HG03196 (cell line): ENCODE measurements at regions not wholly inside any gene's neighbourhood (a gene's known extent, or its start where the extent isn't known, plus 50 kb on each side); places are given as distances from the start of the nearest gene placed in this dataset.

Experiments used
- ATAC-seq: cut with Tn5 transposase; IDR thresholded peaks from one replicate; pipeline ENCODE4 v1.9.1; 2021; ENCODE audit not compliant: unreplicated experiment

DNA sequence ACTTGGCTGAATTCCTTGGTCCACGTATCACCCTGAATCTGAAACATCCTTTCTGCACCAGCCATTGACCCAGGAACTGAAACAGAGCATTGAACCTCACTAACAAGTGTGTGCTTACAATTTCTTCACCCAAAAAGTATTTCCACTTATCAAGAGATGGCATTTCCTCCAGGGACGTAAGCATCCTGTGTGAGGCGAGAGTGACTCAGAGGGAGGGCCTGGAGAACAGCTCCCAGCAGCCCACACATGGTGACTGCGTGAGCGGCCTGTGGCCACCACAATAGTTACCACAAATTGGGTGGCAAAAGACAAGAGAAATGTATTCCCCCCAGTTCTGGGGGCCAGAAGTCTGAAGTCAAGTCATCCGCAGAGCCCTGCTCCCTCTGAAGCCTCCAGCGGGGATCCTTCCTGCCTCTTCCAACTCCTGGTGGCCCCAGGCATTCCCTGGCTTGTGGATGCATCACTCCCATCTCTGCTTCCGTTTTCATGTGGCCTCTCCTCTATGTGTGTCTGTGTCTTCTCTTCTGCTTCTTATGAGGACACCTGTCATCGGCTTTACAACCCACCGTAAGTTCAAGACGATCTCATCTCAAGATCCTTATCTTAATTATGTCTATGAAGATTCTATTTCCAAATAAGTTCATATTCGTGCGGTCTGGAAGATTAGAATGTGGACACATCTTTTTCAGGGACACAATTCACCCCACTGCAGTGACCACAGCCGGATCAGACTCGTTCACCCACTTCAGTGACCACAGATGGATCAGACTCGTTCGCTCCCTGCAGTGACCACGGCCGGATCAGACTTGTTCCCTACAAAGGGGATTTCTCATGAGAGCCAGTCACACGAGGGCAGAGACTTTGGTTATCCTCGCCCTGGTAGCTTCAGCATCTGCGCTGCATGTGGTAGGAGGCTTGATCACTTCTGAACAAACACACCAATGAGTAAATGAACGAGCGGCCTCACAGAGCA, 122.6 kb upstream of the FOXF1 start:
- ATAC-seq, result no peak

DNA sequence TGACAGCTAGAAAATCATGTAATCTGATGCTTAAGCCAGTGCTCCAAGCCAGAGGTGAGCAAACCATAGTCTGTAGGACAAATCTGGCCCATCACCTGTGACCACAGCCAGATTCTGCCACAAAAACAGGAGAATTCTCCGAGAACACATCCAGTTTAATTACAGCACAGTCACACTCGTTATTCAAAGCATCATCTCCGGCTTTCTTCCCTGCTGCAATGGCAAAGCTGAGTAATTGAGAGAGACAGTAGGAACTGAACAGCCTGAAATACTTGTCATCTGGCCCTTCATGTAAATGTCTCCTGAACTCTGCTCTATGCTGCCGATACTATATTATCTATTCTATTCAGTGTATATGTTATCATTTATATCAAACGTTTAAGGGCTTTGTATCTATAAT, 121.4 kb upstream of the FOXF1 start:
- no peak for ATAC-seq

DNA sequence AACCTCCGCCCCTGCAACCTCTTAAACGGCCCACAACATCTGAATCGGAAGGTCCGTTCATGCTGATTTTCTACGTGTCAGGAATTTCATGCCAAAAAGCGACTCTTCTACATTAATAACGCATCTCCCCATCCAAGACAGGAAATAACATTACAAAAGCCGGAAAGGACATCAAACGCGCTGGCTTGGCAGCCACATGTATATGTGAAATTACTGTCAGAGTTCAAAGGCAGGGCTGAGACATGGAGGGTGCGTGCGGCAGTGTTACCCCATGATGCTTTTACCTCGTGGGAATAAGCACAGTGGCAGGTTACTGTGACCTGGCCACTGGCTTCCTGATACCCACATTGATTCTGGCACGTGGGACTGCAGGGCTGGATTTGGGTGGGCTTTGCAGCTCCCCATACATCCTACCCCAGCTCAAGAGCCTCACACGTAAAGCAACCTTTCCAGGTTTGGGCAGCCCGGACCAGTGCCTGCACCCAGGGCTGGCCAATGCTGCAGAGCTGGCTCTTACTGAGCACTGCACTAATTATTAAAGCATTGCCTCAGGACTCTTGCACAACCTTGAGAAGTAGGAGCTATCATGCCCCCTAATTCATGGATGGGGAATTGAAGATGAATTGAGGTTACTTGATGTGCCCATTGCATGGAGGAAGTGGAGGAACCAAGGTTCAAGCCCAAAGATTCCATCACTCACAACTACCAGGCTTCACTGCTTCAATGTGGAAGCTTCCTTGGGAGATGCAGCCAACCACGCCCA, 120.6 kb upstream of the FOXF1 start:
- ATAC-seq, result no peak

DNA sequence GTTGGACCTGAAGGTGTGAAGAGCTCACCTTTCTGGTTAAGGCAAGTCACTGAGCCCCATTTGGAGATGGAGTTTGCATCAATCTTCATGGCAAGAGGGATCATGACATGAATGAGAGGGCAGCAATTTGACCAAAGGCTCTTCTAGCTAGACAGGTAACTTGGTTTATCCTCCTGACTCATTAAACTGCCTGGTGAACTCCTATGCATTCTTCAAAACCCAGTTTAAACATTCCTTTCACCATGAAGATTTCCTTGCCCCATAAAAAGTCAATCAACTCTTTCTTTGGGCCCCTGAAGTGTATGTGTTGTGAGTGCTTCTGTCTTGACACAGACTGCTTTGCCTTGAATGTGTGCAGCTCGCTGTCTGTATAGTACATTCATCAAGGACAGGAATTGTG, 120.0 kb upstream of the FOXF1 start:
- ATAC-seq, result no peak

DNA sequence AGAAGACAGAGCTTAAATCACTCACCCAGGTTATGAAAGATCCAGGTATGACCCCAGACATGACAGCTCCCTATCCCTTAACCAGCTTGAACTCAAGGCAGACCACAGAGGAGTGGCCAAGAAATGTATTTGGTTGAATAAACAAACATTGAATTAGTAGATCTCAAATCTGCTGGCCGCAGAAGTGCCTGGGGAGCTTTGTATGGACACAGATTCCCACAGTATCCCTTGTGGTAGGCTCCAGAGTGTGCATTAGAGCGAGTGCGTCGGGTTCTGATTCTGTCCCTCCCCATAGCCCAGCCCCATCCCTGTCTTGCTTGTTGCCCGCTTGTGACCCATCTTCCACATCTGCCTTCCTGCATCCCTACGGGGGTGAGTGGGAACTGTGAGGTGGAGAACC, 118.8 kb upstream of the FOXF1 start:
- no peak for ATAC-seq

DNA sequence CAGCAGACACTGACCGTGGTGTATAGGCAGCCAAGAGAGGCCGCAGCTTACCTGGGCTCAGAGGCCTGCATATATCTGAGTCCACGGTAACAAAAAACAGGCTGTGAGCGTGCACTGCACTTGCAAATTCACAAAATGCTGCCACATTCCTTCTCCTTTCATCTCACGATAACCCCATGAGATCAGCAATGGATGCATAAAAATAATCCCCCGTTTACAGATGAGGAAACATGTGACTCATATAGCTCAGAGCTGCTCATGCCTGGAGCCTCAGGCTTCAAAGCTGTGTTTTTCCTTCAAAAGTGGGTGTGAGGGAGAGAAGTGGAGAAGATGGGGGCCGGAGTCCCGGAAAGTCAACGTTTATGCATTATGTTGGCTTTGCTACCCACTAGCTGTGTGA, 118.3 kb upstream of the FOXF1 start:
- no peak for ATAC-seq

DNA sequence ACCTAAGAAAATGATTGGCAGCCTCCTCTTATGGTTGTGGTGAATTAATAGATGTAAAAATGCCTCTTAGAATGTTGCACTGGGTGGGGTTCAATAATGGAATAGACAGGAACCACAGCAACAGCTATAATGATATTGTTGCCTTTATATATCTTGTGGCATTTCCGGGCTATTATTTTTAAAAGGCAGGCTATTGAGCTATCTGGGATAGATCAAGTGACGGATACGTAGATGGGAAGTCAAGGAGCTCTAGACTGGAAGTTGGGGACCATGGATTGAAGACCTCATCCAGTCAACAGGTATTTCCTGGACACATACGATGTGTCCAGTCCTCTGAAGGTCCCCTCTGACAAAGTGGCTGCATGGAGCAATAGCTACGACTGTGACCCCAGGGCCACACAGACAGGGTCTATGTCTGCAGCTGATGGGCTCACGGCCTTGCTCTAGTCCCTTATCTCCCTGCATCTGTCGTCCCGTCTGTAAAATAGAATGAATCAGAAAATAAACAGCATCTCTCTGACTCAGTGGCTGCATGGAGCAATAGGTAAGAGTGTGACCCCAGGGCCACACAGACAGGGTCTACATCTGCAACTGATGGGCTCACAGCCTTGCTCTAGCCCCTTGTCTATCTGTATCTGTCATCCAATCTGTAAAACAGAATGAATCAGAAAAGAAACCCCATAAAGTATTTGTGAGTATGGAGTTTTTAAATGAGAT, 117.7 kb upstream of the FOXF1 start:
- no peak for ATAC-seq

DNA sequence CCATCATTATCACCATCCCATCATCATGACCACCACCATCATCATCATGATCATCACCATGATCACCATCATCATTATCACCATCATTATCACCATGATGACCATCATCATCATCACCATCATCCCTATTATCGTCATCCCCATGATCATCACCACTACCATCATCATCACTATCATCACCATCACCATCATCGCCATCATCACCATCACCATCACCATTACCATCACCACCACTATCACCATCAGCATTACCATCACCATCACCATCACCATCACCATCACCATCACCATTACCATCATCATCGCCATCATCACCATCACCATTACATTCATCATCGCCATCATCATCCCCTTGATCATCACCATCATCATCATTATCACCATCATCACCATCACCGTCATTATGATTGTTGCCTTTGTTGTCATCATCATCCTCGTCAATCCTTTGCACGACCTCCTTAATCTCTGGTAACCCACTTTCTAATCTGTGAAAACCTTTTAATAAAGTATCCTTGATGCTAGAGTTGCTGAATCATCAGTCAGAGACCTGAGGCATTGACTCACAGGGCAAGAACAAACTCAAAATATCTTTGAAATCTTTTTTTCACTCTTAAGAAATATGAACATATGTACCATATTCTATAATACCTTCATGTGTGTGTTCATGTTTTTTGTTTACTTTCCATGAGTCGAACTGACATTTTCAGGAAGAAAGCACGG, 116.3 kb upstream of the FOXF1 start:
- ATAC-seq, result no peak

DNA sequence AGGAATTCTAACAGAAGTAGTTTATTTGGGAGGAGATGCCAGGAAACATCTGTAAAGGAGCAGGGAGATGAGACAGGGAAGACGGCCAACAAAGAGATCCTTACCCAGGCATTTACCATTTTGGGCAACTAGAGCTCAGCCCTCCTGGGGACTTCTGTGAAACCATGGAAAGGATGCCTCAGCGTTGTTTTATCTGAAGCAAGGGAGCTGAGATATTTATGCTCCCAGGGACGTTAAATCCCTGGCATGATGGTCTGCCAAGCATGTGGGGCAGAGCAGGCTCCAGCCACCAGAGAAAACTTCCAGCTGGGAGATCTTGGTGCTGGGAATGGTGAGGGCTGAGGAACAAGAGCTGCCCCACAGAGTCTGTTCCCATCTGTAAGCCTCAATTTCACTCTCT, 114.8 kb upstream of the FOXF1 start:
- ATAC-seq, result no peak

DNA sequence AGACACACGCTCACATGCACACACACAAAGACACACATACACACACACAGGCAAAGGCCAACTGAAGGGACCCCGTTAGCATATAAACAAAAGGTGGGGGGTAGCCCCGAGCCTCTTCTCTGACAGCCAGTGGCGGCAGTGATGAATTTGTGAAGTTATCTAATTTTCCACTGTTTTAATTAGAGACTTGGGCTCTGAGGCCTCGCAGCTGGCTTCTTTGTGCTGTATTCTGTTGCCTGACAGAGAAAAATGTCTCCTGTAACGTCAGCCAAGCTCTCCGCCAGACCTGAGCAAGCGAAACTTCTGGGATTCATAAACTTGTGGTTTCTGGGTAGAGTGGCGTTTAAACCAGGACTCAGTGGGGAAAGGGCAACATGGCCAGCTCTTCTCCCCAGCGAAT, 113.9 kb upstream of the FOXF1 start:
- no peak for ATAC-seq

DNA sequence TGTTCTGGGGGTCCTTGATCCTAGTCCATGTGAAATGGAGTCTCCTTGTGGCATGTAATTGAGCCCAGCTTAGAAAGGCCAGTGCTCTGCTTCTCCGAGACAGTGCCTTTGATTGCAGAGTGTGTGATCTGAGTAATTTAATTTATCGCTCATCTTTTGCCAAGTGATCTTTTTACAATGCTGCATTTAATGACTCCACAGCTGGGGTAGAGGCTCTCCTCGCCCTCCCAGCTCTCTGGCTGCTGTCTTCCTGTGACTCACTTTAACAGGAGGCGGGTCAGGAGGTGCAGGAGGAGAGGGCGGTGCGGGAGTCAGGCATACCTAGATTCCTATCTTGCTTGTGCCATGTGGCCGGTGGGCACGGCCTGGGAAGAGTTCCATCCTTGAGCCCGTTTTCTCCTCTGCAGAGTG, 113.4 kb upstream of the FOXF1 start:
- no peak for ATAC-seq

DNA sequence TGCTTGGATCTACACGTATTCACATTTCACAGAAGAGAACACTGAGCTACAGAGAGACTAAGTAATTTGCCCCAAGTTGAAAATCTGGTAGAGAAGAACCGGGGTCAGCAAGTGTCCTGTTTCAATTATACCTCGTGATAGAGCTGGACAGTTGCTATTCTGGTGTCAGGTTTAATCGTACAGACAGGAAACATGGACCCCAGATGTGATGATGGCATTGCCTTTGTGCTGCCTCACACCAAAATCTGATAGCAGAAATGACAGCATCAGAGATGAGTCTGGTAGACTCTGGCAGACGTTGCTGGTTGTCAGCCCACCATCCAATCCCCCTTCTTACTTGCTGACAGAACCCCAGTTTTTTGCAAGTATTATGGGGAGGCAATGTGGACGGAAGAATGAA, 112.1 kb upstream of the FOXF1 start:
- ATAC-seq, result no peak

DNA sequence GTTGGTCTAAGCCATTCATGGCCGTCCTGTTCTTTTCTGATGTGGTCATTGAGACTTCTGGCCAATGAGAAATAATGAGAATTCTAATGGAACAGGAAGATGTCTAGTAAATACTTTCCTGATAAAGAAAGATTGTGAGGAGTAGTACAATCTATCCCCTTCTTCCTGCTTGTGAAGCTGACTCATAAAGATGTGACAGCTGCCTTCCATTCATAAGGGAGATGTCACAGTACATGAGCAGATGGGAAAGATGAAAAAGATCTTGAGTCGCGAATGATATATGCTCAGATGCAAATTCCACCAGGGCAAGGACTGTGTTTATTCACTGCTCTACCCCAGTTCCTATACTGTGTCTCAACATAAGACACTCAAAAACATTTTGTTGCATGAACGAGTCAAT, 111.7 kb upstream of the FOXF1 start:
- ATAC-seq, result no peak

DNA sequence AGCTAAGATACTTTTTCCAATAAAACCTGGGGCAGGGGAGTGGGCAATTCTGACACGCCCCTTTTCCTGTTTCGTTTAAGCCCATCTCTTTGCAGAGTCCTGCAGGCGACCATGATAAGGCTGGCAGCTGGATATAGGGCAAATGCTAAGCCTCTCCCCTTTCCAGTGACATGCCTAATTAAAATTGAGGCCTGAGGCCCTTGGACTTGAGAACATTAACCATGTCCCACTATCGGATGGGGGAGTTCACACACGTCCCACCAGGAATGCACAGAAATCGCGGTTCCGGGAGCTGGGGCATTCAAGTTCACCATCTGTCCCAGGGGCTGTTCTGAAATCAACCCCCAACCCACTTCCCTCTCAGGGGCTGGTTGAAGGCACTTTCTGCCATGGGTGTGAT, 109.2 kb upstream of the FOXF1 start:
- ATAC-seq, result no peak

DNA sequence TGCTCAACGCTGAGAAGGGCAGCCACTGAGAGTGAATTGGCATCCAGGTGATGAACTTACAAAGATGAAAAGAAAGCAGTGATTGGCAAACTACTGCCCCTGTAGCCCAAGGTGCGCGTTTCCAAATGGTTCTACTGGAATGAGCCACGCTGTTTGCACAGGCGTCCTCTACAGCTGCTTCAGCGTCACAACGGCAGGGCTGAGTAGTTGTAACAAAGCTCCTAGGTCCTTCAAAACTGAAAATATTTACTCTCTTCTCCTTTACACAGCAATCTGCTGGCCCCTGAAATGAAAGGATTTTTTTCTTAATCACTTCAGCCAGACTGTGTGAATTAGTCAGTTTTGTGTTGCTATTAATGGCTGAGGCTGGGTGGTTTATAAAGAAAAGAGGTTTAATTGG, 107.2 kb upstream of the FOXF1 start:
- no peak for ATAC-seq

DNA sequence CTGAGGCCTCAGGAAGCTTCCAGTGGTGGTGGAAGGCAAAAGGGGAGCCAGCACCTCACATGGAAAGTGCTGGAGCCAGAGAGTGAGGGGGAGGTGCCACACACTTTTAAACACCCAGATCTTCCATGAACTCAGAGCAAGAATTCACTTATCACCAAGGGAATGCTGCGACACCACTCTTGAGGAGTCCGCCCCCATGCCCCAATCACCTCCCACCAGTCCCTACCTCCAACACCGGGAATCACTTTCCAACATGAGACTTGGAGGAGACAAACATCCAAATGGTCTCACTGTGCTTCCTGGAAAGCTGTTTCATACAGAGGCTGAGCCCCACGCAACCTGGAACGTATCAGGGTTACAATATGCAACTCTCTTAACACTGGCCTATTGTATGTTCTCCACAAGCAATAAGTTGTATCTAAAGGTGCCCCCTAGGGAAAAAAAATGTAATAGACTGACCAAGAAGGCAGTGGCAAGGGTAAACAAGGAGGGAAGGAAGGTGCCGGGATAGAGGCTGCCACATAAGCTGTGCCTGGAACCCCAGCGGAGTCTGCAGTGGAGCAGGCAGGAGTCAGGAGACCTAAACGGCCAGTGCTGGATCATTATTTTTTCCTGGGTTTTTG, 106.7 kb upstream of the FOXF1 start:
- no peak for ATAC-seq

DNA sequence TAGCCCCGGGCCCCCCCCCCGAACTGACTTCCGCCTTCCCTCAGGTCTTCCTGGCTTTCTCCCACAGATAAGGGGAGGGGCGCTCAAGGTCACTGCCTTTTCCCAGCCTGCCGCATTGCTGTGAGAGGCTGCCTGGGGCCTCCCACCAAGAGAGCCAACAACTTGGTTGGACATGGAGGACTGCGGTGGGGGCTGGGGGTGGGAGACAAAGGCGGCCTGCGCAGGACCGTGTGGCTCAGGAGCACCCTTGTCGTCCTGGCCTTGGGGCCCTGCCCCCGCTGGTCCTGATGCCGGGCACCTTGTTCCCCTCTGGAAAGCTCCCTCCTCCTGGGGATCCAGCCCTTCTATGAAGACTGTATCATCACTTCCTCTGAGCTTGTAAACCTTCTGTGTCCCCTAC, 105.6 kb upstream of the FOXF1 start:
- ATAC-seq, result no peak

DNA sequence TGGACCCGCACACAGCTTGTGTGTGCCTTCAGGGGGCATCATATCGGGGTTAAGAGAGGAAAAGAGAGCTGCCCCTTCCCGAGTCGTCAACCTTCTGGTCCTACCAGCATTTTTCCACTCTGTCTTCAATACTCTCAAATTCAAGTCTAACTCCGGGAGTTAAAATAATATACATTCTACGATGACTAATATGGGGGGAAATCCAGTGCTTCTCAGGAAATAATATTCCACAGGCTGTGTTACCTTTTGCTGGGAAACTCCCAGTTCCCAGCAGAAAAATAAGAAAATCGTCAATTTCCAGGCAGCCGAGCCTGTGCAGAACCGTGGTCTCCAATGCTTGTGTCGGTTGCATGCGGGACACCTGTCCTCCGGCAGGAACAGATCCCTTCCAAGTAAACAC, 105.0 kb upstream of the FOXF1 start:
- no peak for ATAC-seq

DNA sequence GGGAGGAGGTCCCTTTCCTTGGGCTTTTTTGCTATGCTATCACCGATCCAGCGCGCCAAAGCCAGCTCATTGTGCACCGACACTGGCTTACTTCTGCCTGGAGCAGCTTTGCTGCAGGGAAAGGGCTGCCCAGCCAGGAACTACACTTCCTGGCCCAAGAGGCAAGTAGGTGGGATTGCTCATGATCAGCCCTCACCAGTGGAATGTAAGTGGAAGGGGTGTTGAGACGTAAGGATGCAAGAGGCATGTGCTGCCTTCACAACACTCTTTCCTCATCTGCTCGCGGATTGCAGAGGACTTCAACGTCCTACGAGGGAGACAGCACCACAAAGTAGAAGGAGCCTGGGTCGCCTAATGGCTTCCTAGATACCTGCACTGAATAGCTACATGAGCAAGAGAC, 104.3 kb upstream of the FOXF1 start:
- ATAC-seq, result no peak

DNA sequence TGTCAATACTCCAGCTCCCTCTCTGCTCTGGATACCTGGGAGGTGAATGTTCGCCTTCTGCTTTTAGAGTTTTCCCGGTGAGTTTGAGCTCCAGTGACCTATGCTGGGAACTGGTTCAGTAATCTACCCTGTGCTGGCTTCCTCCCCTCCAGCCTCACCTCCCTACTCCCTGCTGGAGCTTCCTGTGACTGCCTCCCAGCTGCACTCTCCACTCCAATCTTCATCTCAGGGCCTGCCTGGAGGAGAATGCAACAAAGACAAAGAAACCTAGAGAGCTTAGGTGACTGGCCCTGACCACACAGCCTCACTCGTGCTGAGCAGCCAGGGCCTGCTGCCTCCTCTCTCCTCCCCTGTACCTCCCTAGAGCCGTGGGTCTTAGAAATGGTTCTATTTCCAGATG, 101.6 kb upstream of the FOXF1 start:
- no peak for ATAC-seq

DNA sequence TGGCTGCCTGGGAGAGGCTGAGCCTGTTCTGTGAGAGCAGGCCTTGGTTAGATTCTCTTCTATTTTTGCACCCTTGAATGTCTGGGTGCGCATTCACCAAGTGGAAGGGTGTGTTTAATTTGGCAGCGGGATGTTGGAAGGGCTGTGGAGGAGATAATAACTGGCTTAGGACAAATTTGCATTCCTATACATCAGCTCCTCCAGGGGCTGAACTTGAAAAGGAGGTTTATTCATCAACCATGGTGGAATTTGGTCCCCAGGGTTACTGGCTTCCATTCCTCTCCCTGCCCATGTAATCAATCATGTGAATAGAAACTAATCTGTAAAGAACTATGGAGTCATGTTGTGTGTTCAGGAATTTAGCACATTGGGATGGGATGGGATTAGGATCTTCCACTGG, 100.2 kb upstream of the FOXF1 start:
- no peak for ATAC-seq
